GM12891 (cell line): ENCODE measurements at regions not wholly inside any gene's neighbourhood (a gene's known extent, or its start where the extent isn't known, plus 50 kb on each side); places are given as distances from the start of the nearest gene placed in this dataset.

Source experiments
- POLR2A ChIP-seq: IDR thresholded peaks from 2 replicates; pipeline ENCODE4 v1.6.1; 2011; ENCODE audit warnings: low read depth, low read length, control low read depth
- POLR2AphosphoS5 ChIP-seq: IDR thresholded peaks from 2 replicates; pipeline ENCODE4 v1.6.1; 2011; ENCODE audit warnings: low read depth, low read length, control low read depth
- POU2F2 ChIP-seq: IDR thresholded peaks from 2 replicates; pipeline ENCODE4 v1.6.1; 2011; ENCODE audit warnings: low read depth, mild to moderate bottlenecking, control low read depth, low read length, moderate library complexity
- SPI1 ChIP-seq: IDR thresholded peaks from 2 replicates; pipeline ENCODE4 v1.6.1; 2011; ENCODE audit warnings: low read depth, low read length, control low read depth
- TAF1 ChIP-seq: IDR thresholded peaks from 2 replicates; pipeline ENCODE4 v1.6.1; 2011; ENCODE audit warnings: low read depth, low read length, control low read depth

- no peak for TF ChIP-seq POLR2A
- TF ChIP-seq POLR2AphosphoS5: no peak
- TF ChIP-seq TAF1: no peak
- TF ChIP-seq POU2F2: no peak
- TF ChIP-seq SPI1: no peak
Observed at GRCh38 chrX:87388381-87388780, 129.2 kb upstream of the KLHL4 start.
